Effector memory CD8-positive, alpha-beta T cell (primary cell): ENCODE measurements at regions not wholly inside any gene's neighbourhood (a gene's known extent, or its start where the extent isn't known, plus 50 kb on each side); places are given as distances from the start of the nearest gene placed in this dataset.

Source experiments
- ATAC-seq: fragments of 150-1000 bp; cut with Tn5 transposase; replicated peaks from 2 replicates; pipeline ENCODE4 v1.10.0; 2021; ENCODE audit warnings: mild to moderate bottlenecking, moderate library complexity
- DNase-seq, 3 experiments: peaks; one replicate each; pipeline ENCODE4 v3.0.0; 2021
- H3K27ac Mint-ChIP-seq, 2 donors: one replicate each; pipeline ENCODE4 v1.8.0; 2022; ENCODE audit warnings: mild to moderate bottlenecking in 2 of 2, mixed read lengths in 2 of 2, moderate library complexity in 2 of 2
- H3K27me3 Mint-ChIP-seq, 2 donors: one replicate each; pipeline ENCODE4 v1.8.0; 2022; ENCODE audit warnings: mixed read lengths in 2 of 2
- H3K36me3 Mint-ChIP-seq: one replicate; pipeline ENCODE4 v1.8.0; 2022; ENCODE audit warnings: mild to moderate bottlenecking, moderate library complexity, mixed read lengths; ENCODE audit not compliant: insufficient read depth
- H3K4me1 Mint-ChIP-seq, 2 donors: one replicate each; pipeline ENCODE4 v1.8.0; 2022; ENCODE audit warnings: low read depth in 2 of 2, mixed read lengths in 2 of 2
- H3K4me3 Mint-ChIP-seq, 2 donors: one replicate each; pipeline ENCODE4 v1.8.0; 2022; ENCODE audit warnings: mild to moderate bottlenecking in 2 of 2, mixed read lengths in 2 of 2, moderate library complexity in 2 of 2
- H3K9me3 Mint-ChIP-seq, 2 donors: one replicate each; pipeline ENCODE4 v1.8.0; 2022; ENCODE audit warnings: mixed read lengths in 2 of 2

DNA sequence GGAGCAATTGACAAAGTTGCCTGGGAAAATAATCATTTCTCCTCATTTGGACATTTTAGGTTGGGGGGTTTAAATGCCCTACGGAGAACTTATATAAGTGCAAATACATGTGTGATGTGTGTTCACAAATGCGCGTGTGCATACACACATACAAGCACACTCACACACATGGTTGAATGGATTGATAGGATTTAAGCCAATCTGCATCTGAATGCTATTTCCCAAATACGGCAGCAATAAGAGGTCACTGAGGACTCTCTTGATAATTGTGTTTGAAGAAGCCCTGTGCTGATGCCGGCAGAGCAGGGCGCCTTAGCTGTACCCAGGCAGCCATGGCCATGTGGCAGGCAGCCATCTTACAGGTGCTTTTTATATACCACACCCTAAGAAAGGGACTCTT is 165.3 kb upstream of the LEF1 start:
- Mint-ChIP-seq H3K4me3 (no peak overlapping the region), H3K9me3 (no peaks in the 10 kb centered on the region), H3K4me1 (no peaks in the 10 kb centered on the region), H3K27me3 (peaks cover 17 to 49% of the 10 kb centered on the region in 2 donors), H3K36me3 (no peaks in the 10 kb centered on the region), H3K27ac (no peak overlapping the region)
- ATAC-seq (no peak), DNase-seq (no peak)

DNA sequence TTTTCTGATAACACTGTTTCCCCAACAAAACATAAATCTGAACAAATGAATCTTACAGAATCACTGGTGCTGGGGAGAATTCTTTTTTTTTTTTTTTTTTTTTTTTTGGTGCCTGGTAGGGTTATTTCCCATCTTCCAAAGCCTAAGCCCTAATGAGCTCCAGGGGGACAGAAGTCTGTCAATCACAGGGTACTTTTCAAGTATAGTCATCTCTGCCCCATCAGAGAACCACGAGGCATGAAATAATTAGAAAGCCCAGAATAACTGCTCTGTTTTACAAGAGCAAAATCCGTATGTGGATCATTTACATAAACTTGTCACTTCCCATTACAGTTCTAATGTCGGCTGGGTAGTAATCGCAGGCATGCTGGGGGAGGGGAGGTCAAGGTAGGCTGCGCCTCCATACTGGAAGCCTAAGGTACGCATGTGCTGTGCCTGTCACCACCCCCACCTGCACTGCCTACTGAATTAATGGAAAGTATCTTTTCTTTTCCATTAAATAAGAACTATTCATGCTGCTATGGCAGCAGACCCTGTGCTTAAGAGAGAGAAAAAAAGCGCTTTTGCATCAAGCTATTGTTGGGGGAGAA is 164.7 kb upstream of the LEF1 start:
- H3K36me3 Mint-ChIP-seq: no peaks in the 10 kb centered on the region
- H3K9me3 Mint-ChIP-seq: no peaks in the 10 kb centered on the region
- H3K4me1 Mint-ChIP-seq: peaks cover 0 to 3% of the 10 kb centered on the region in 2 donors
- no peak for DNase-seq
- no peak overlapping the region for H3K4me3 Mint-ChIP-seq
- peaks cover 22 to 43% of the 10 kb centered on the region in 2 donors for H3K27me3 Mint-ChIP-seq
- no peak overlapping the region for H3K27ac Mint-ChIP-seq
- no peak for ATAC-seq

DNA sequence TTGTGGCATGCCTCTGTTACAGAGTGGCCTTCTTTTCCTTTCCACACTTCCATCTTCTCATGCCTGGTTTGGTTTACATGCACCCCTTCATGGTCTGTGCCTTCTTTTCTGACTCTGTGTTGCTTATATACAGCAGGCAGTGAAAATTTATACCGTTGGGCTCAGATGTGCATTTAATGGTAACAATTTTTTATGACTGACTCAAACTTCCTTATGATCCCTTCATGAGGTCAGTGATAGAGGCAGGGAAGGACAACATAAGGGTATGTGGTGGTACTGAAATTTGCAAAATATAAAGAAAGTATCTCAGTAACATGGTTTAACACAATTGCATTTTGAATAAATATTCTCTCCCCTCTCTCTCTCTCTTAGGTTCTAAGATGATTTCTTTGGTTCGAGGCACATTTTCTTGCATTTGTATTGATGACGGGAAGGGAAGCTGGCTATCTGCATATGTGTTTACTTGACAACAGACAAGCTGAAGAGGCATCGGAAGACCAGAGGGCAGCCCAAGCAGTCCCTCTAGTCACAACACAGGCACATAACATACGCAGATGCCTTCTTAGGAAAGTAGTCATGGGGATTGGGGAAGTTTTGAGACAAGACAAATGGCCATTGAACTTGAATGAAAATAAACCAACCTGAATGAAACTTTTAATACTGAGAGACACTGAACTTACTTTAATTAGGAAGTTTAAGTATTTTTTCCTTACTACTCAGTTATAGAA is 163.3 kb upstream of the LEF1 start:
- Mint-ChIP-seq H3K27me3 (peaks cover 18 to 39% of the 10 kb centered on the region in 2 donors), H3K36me3 (no peaks in the 10 kb centered on the region), H3K9me3 (no peaks in the 10 kb centered on the region), H3K4me1 (peaks cover 0 to 5% of the 10 kb centered on the region in 2 donors), H3K4me3 (no peak overlapping the region), H3K27ac (peak overlapping the region in 1 of 2 donors; percentile 13)
- no peak for ATAC-seq
- DNase-seq: no peak

DNA sequence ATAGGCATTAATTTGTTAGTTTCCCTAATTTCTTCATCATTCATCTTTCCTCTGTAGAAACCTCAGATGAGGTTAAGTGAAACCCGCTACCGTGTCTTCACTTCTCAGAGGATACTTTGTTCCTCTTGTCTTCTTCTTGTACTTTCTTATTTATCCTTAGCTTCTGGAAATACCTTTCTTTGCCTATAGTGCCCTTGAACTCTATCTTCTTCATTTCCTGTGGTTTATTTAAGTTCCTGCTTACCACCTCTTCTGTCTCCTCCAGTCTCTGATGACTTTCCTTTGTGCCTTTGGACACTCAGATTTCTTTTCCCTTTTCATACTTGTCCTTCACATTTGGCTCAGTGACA is 159.6 kb upstream of the LEF1 start:
- ATAC-seq (no peak), DNase-seq (no peak)
- Mint-ChIP-seq H3K27ac (no peak overlapping the region), H3K9me3 (no peaks in the 10 kb centered on the region), H3K36me3 (no peaks in the 10 kb centered on the region), H3K27me3 (peaks cover 17 to 18% of the 10 kb centered on the region in 2 donors), H3K4me1 (peaks cover 0 to 5% of the 10 kb centered on the region in 2 donors), H3K4me3 (no peak overlapping the region)

DNA sequence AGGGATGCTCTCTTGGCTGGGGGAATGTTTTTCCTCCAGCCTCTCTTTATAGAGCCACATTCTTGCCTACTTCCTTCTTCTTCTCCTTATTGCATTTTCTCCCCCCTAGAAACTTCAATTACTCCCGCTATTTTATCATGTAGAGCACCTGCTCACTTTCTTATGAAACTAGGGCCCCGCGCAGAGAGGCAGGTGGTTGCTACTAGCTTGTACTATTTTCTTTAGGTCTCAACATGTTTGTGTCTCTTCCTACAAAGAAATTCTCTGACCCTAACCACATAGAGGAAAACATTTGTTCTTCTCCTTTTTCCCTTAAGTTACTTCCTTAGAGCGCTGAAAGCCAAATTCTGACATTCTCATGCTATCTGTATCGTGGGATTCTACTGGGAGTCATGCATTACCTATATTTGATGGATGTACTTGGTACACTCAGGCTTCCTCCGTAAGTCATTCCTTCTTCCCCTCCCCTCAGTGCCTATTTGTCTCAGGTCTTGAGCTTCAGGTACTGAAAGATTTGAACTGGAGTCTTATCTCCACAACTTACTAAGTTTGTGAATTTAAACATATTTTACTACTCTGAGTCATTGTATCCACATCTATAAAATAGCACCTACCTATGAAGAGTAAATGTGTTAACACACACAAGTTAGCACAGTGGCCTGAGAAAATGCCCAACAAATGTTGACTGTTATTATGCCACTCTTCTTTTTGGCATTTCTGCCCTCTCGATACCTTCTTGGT is 159.1 kb upstream of the LEF1 start:
- no peak for DNase-seq
- Mint-ChIP-seq H3K36me3 (no peaks in the 10 kb centered on the region), H3K9me3 (no peaks in the 10 kb centered on the region), H3K27ac (no peak overlapping the region), H3K4me3 (no peak overlapping the region), H3K27me3 (peaks cover 14 to 15% of the 10 kb centered on the region in 2 donors), H3K4me1 (peaks cover 0 to 5% of the 10 kb centered on the region in 2 donors)
- ATAC-seq: no peak

DNA sequence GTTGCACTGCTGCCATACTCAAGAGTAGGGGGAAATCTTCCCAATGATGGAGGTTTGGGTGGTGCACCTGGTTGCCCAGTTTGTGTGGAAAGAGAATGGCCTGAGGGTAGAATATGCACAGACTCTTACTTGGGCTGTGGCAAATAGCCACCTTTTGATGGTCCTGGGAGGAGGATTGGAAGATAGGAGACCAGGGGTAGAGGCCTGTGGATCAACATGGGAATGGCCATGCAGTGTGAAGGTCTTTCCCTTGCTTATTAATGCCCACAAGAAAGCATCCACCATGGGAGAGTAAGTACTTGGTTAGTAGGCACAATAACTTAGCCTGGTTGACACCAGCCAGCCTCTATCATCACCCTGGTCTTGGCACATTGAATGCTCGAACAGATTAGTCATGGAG is 156.8 kb upstream of the LEF1 start:
- no peak overlapping the region for H3K27ac Mint-ChIP-seq
- no peak overlapping the region for H3K4me3 Mint-ChIP-seq
- no peaks in the 10 kb centered on the region for H3K36me3 Mint-ChIP-seq
- ATAC-seq (no peak), DNase-seq (no peak)
- H3K27me3 Mint-ChIP-seq: peaks cover 6 to 17% of the 10 kb centered on the region in 2 donors
- peaks cover 3 to 8% of the 10 kb centered on the region in 2 donors for H3K9me3 Mint-ChIP-seq
- peaks cover 0 to 5% of the 10 kb centered on the region in 2 donors for H3K4me1 Mint-ChIP-seq

DNA sequence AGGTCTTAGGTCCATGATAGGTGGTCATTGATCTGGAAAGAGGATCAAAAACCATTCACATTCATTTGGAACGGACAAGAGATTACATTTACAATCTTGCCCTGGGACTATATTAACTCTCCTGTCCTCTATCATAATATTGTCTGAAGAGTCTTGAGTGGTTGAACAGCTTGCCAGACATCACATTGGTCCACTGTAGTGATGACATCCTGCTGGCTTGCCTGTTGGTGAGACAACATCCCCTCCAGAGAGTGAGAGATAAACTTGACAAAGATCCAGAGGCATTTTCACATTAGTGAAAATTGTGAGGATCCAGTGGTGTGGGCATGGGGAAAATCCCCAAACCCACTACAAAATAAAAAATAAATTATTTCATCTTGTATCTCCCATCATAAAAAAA is 155.7 kb upstream of the LEF1 start:
- peaks cover 0 to 5% of the 10 kb centered on the region in 2 donors for H3K4me1 Mint-ChIP-seq
- no peak overlapping the region for H3K27ac Mint-ChIP-seq
- no peaks in the 10 kb centered on the region for H3K36me3 Mint-ChIP-seq
- H3K9me3 Mint-ChIP-seq: peaks cover 3 to 8% of the 10 kb centered on the region in 2 donors
- no peak for DNase-seq
- H3K27me3 Mint-ChIP-seq: peaks cover 6 to 17% of the 10 kb centered on the region in 2 donors
- no peak overlapping the region for H3K4me3 Mint-ChIP-seq
- ATAC-seq: no peak

DNA sequence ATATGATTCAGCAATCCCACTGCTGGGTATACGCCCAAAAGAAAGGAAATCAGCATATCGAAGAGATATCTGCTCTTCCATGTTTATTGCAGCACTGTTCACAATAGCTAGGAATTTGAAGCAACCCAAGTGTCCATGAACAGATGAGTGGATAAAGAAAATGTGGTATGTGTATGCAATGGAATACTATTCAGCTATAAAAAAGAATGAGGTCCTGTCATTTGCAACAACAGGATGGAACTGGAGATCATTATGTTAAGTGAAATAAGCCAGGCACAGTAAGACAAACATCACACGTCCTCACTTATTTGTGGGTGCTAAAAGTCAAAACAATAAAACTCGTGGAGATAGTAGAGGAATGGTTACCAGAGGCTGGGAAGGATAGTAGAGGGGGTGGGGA is 153.8 kb upstream of the LEF1 start:
- no peak for DNase-seq
- no peak overlapping the region for H3K4me3 Mint-ChIP-seq
- no peak overlapping the region for H3K27ac Mint-ChIP-seq
- no peak for ATAC-seq
- no peaks in the 10 kb centered on the region for H3K4me1 Mint-ChIP-seq
- H3K27me3 Mint-ChIP-seq: peaks cover 0 to 17% of the 10 kb centered on the region in 2 donors
- peaks cover 3 to 8% of the 10 kb centered on the region in 2 donors for H3K9me3 Mint-ChIP-seq
- H3K36me3 Mint-ChIP-seq: peaks cover 2% of the 10 kb centered on the region

DNA sequence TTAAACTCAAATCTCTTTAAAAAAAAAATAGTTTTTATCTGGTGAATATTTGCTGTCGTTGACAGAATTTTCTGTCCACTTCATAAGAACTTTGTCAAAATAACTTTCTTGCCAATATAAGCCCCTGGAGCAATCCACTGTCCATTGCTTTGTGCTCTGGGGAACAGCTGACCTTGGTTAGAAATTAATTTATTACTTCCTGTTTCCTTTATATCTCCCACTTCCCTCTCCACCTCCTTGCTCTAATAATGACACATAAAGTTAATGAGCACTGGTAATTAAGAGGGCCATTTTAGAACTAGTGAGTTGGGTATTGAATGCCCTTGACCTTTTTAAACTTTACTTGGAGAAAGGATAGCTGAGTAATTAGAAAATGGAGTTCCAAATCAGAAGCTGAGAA is 151.3 kb upstream of the LEF1 start:
- Mint-ChIP-seq H3K9me3 (peaks cover 3 to 8% of the 10 kb centered on the region in 2 donors), H3K4me3 (no peak overlapping the region), H3K36me3 (peaks cover 2% of the 10 kb centered on the region), H3K27me3 (peaks cover 0 to 27% of the 10 kb centered on the region in 2 donors), H3K4me1 (no peaks in the 10 kb centered on the region), H3K27ac (no peak overlapping the region)
- ATAC-seq (no peak), DNase-seq (no peak)

DNA sequence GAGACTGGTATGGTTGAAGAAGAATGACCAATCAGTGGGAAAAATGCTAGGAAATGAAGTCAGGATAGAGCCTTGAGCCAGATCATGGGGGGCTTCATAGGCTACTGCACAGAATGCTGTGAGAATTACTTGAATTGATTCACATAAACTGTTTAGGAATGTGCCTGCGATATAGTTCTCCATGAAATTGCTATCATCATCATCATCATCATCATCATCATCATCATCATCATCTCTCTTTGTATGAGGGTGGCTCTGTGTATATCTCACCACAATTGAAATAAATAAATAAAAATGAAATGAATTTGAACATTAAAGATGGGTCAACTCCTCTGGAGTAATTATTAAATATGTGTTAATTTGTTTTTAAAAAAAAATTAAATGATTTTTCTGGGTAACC is 148.6 kb upstream of the LEF1 start:
- Mint-ChIP-seq H3K27ac (no peak overlapping the region), H3K36me3 (peaks cover 2% of the 10 kb centered on the region), H3K4me1 (no peaks in the 10 kb centered on the region), H3K4me3 (no peak overlapping the region), H3K27me3 (peaks cover 0 to 32% of the 10 kb centered on the region in 2 donors), H3K9me3 (peaks cover 0 to 5% of the 10 kb centered on the region in 2 donors)
- no peak for ATAC-seq
- no peak for DNase-seq

DNA sequence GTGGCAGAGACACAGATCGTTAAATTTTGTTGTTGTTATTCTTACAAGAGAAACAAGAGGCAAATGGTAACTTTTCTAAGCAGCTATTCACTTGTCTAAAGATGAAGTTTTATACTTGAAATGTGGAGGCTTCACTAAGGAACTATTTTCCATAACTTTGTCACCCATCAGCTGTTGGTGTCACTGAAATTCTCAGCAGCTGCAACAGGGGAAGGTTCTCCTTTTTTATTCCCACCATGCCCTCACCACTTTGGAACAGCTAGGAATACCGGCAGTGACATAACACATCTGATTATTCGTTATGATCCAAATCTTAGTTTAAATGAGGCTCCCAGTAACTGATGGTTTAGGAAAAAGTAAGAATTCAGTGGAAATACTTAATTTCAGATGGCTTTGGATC is 147.0 kb upstream of the LEF1 start:
- Mint-ChIP-seq H3K4me3 (no peak overlapping the region), H3K36me3 (peaks cover 2% of the 10 kb centered on the region), H3K4me1 (no peaks in the 10 kb centered on the region), H3K9me3 (peaks cover 0 to 7% of the 10 kb centered on the region in 2 donors), H3K27me3 (peaks cover 12 to 38% of the 10 kb centered on the region in 2 donors), H3K27ac (no peak overlapping the region)
- no peak for ATAC-seq
- no peak for DNase-seq

DNA sequence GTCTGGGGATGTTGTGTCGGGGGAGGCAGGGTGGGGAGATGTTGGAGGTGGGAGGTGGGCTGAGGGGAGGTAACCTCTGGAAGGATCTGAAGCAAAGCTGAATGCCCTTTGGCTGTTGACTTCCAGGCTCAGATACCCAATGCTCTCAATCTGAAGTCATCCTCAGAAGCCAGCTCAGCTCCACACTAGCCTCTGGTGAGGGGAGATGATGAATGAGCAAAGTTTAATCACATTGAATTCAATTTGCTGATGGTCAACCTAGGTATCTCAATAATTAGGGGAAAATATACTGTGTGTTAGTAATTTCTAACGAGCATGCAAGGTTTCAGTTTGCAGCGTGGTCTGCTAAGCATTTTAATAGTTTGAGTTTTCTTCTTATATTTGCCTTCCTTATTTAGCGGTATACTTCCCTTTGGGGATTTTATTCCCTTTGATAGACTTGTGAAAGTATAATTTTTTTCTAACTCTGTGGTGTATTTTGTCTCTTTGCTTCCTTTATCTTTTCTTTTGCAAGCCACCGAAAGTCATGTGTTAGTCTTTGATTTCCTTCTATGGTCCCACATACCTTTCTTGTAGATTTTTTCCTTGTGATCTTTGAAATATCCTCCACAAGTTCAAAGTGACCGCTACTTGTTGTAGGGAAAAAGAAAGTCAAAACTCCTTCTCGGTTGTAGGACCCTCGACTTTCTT is 146.3 kb upstream of the LEF1 start:
- H3K4me1 Mint-ChIP-seq: no peaks in the 10 kb centered on the region
- H3K36me3 Mint-ChIP-seq: peaks cover 2% of the 10 kb centered on the region
- H3K4me3 Mint-ChIP-seq: no peak overlapping the region
- no peak for DNase-seq
- H3K27me3 Mint-ChIP-seq: peaks cover 12 to 40% of the 10 kb centered on the region in 2 donors
- no peak for ATAC-seq
- H3K27ac Mint-ChIP-seq: no peak overlapping the region
- peaks cover 0 to 7% of the 10 kb centered on the region in 2 donors for H3K9me3 Mint-ChIP-seq

DNA sequence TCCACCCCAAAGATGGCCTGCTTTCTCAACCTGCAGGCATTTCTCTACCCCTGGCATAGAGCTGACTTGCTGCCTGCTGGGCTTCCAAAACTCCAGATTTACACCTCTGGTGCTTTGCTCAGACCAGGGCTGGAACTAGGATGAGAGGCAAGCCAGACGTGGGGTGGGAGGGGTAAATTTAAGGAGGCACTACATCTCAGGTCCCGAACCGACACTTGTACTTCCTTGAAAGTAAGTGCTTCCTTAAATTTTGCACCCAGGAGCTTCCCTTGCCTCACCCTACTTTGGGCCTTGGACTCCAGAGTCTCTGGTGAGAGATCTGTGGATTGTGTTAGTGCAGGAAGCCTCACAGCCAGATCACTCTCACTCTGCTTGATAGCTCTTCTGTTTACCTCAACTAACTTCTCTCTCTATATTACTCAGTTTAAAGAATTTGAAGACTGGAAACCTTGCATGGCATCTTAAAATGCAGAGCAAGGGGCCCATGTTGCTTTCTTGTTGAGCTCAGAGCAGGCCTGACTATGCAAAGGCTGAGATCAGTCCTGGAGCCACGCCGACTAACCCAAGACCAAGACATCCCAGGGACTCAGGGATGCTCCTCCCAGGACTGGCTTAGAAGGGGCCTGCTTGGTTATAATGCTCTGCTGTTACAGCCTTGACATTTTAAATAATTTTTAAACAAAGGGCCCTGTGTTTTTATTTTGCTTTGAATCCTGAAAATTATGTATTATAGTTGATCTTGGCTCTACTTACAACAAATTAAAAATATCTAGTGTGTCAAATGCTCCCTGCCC is 145.0 kb upstream of the LEF1 start:
- Mint-ChIP-seq H3K9me3 (peaks cover 0 to 7% of the 10 kb centered on the region in 2 donors), H3K4me1 (no peaks in the 10 kb centered on the region), H3K27ac (no peak overlapping the region), H3K27me3 (peaks cover 12 to 40% of the 10 kb centered on the region in 2 donors), H3K4me3 (no peak overlapping the region), H3K36me3 (peaks cover 2% of the 10 kb centered on the region)
- DNase-seq (no peak), ATAC-seq (no peak)
